ENCODE measurements at regions not wholly inside any gene's neighbourhood (a gene's known extent, or its start where the extent isn't known, plus 50 kb on each side); places are given as distances from the start of the nearest gene placed in this dataset.

GRCh38 chr11:80860632-80861031 lies 1419.8 kb upstream of the TENM4 start (continued):
- TF ChIP-seq ATF2 (IDR thresholded peaks at IDR 0.05; ENCODE audit: low read length) (no peak), TCF12 (IDR thresholded peaks at IDR 0.05; ENCODE audit: low read depth, low read length) (no peak), E2F6 (IDR thresholded peaks at IDR 0.05) (no peak), CEBPB (IDR thresholded peaks at IDR 0.05; ENCODE audit: low read depth, low read length) (no peak)

Data from H1 (cell line).